IMR-90 (cell line): ENCODE measurements at regions not wholly inside any gene's neighbourhood (a gene's known extent, or its start where the extent isn't known, plus 50 kb on each side); places are given as distances from the start of the nearest gene placed in this dataset.

ENCODE experiments used
- ATAC-seq: fragments of 200-7000 bp; cut with Tn5 transposase; 2 replicates; pipeline ENCODE4 v1.9.1; 2020; ENCODE audit warnings: low read depth, mild to moderate bottlenecking, moderate library complexity
- BruUV-seq: library from RNA; stranded (reverse); fragments of 400-500 nt; replicated peaks from 2 replicates; lab custom pipeline; 2021; lab: Mats Ljungman, UMichigan
- CTCF ChIA-PET: fragments of 300-600 bp; formaldehyde crosslinking; extraction: SDS; loops from one replicate; lab custom pipeline; 2021; ENCODE audit warnings: antibody characterized with exemption; lab: Yijun Ruan, JAX
- POLR2A ChIA-PET: fragments of 300-600 bp; sonication (Branson Sonifier 250); formaldehyde crosslinking; loops from one replicate; lab custom pipeline; 2022; ENCODE audit warnings: antibody characterized with exemption; ENCODE audit not compliant: unreplicated experiment; lab: Charles Lee
- DNase-seq: peaks from one replicate; pipeline ENCODE4 v3.0.0; 2013
- H2AFZ ChIP-seq: replicated peaks from 2 replicates; pipeline ENCODE3; 2013; ENCODE audit warnings: low read length, mild to moderate bottlenecking; ENCODE audit not compliant: poor library complexity
- H2AK5ac ChIP-seq: 2 replicates; pipeline ENCODE4 v1.6.1; 2013; ENCODE audit warnings: low read depth, low read length, inconsistent platforms
- H2AK9ac ChIP-seq: replicated peaks from 2 replicates; pipeline ENCODE3; 2013; ENCODE audit warnings: mild to moderate bottlenecking, low read depth, low read length, moderate library complexity; ENCODE audit not compliant: poor library complexity
- H2BK120ac ChIP-seq: 2 replicates; pipeline ENCODE4 v1.6.1; 2013; ENCODE audit warnings: low read depth, low read length, inconsistent platforms
- H2BK15ac ChIP-seq: 3 replicates; pipeline ENCODE4 v1.6.1; 2013; ENCODE audit warnings: low read depth, low read length, inconsistent platforms
- H2BK20ac ChIP-seq: 2 replicates; pipeline ENCODE4 v1.6.1; 2013; ENCODE audit warnings: low read depth, mild to moderate bottlenecking, inconsistent platforms, low read length, moderate library complexity
- H2BK5ac ChIP-seq: 2 replicates; pipeline ENCODE4 v1.6.1; 2013; ENCODE audit warnings: mild to moderate bottlenecking, low read depth, low read length, inconsistent platforms; ENCODE audit not compliant: poor library complexity, severe bottlenecking
- H3K14ac ChIP-seq: replicated peaks from 2 replicates; pipeline ENCODE4 v1.6.1; 2013; ENCODE audit warnings: low read depth, low read length, inconsistent platforms
- H3K18ac ChIP-seq: 2 replicates; pipeline ENCODE4 v1.6.1; 2013; ENCODE audit warnings: low read depth, low read length, control low read depth
- H3K23ac ChIP-seq: 2 replicates; pipeline ENCODE4 v1.6.1; 2013; ENCODE audit warnings: low read depth, low read length, inconsistent platforms
- H3K27ac ChIP-seq: 2 replicates; pipeline ENCODE4 v1.5.1; 2013; ENCODE audit warnings: mild to moderate bottlenecking, control low read depth, low read length; ENCODE audit not compliant: insufficient read depth
- H3K27me3 ChIP-seq: 2 replicates; pipeline ENCODE4 v1.6.1; 2013; ENCODE audit warnings: low read length; ENCODE audit not compliant: control insufficient read depth, insufficient read depth
- H3K36me3 ChIP-seq: 2 replicates; pipeline ENCODE4 v1.6.1; 2013; ENCODE audit warnings: low read length, mixed read lengths; ENCODE audit not compliant: control insufficient read depth, insufficient read depth
- H3K4ac ChIP-seq: 2 replicates; pipeline ENCODE4 v1.6.1; 2013; ENCODE audit warnings: low read depth, low read length, inconsistent platforms
- H3K4me1 ChIP-seq: 2 replicates; pipeline ENCODE4 v1.6.1; 2013; ENCODE audit warnings: low read length, mixed read lengths; ENCODE audit not compliant: control insufficient read depth, insufficient read depth
- H3K4me2 ChIP-seq: 2 replicates; pipeline ENCODE4 v1.6.1; 2013; ENCODE audit warnings: low read depth, mild to moderate bottlenecking, control low read depth, low read length, moderate library complexity
- H3K4me3 ChIP-seq: 2 replicates; pipeline ENCODE4 v1.5.1; 2013; ENCODE audit warnings: low read depth, mild to moderate bottlenecking, control low read depth, low read length, moderate library complexity; ENCODE audit not compliant: insufficient read depth
- H3K56ac ChIP-seq: 2 replicates; pipeline ENCODE4 v1.6.1; 2013; ENCODE audit warnings: low read length, inconsistent platforms; ENCODE audit not compliant: insufficient read depth; ENCODE audit errors: extremely low read depth
- H3K79me1 ChIP-seq, 2 experiments: 2 replicates each; pipeline ENCODE4 v1.6.1; 2013; ENCODE audit warnings: low read length in 2 of 2, inconsistent platforms in 1 of 2, low read depth in 1 of 2
- H3K9ac ChIP-seq: 2 replicates; pipeline ENCODE4 v1.6.1; 2013; ENCODE audit warnings: low read depth, low read length, control low read depth
- H3K9me1 ChIP-seq: 2 replicates; pipeline ENCODE4 v1.6.1; 2013; ENCODE audit warnings: low read length, inconsistent platforms; ENCODE audit not compliant: insufficient read depth
- H3K9me3 ChIP-seq: 2 replicates; pipeline ENCODE4 v1.6.1; 2013; ENCODE audit warnings: low read length; ENCODE audit not compliant: control insufficient read depth, insufficient read depth
- H4K20me1 ChIP-seq: 2 replicates; pipeline ENCODE4 v1.6.1; 2013; ENCODE audit warnings: low read length, inconsistent platforms; ENCODE audit not compliant: insufficient read depth
- H4K5ac ChIP-seq: 2 replicates; pipeline ENCODE4 v1.6.1; 2013; ENCODE audit warnings: mild to moderate bottlenecking, low read depth, low read length, control low read depth
- H4K8ac ChIP-seq, 2 experiments: 2 replicates each; pipeline ENCODE4 v1.6.1; 2013; ENCODE audit warnings: low read depth in 2 of 2, low read length in 2 of 2, control low read depth in 1 of 2, inconsistent platforms in 1 of 2
- H4K91ac ChIP-seq: 2 replicates; pipeline ENCODE4 v1.6.1; 2013; ENCODE audit warnings: low read depth, low read length, inconsistent platforms; ENCODE audit not compliant: insufficient read depth
- FOS ChIP-seq: fragments of 150-350 bp; IDR thresholded peaks from 2 replicates; pipeline ENCODE4 v1.6.1; 2016; ENCODE audit warnings: low read depth, low read length
- MAZ ChIP-seq: IDR thresholded peaks from 2 replicates; pipeline ENCODE4 v1.6.1; 2012; ENCODE audit warnings: low read depth, mild to moderate bottlenecking, low read length, improper control_type of control experiment, moderate library complexity, borderline replicate concordance
- MXI1 ChIP-seq: IDR thresholded peaks from 2 replicates; pipeline ENCODE4 v1.6.1; 2012; ENCODE audit warnings: low read depth, mild to moderate bottlenecking, low read length, moderate library complexity, borderline replicate concordance
- RCOR1 ChIP-seq: IDR thresholded peaks from 2 replicates; pipeline ENCODE4 v1.6.1; 2012; ENCODE audit warnings: mild to moderate bottlenecking, low read length, improper control_type of control experiment; ENCODE audit not compliant: insufficient replicate concordance
- RFX5 ChIP-seq: IDR thresholded peaks from 2 replicates; pipeline ENCODE4 v1.8.0; 2012; ENCODE audit warnings: low read depth, mild to moderate bottlenecking, low read length, moderate library complexity
- WGBS, 2 experiments: methylation state at CpG; one replicate each; pipeline versions ENCODE4 v1.1.5 to v1.1.7; 2013; ENCODE audit warnings: missing lambda C conversion rate in 2 of 2; ENCODE audit not compliant: insufficient read length in 1 of 2; ENCODE audit errors: extremely low coverage in 2 of 2; 5-methylcytosine and 5-hydroxymethylcytosine counted together
- dilution Hi-C: fragments of 300-500 bp; cut with HindIII; formaldehyde crosslinking; loops from one replicate; pipeline ENCODE4 v1.14.3; 2018; ENCODE audit warnings: low sequenced_read_pairs; ENCODE audit not compliant: unreplicated experiment
- in situ Hi-C: fragments of 300-500 bp; cut with MboI; formaldehyde crosslinking; loops from 3 replicates; pipeline ENCODE4 v1.14.3; 2019; ENCODE audit warnings: low sequenced_read_pairs, inconsistent platforms, mixed read lengths
- intact Hi-C: fragments of 100-400 bp; cut with micrococcal nuclease; formaldehyde crosslinking; loops from 2 replicates; pipeline ENCODE4 v1.10.0; 2022
- TF ChIP-seq, protein P1 (sequence below): fragments of 150-350 bp; IDR thresholded peaks from 2 replicates; pipeline ENCODE4 v1.6.1; 2017; ENCODE audit warnings: mild to moderate bottlenecking, antibody characterized with exemption, low read length, low read depth

DNA sequence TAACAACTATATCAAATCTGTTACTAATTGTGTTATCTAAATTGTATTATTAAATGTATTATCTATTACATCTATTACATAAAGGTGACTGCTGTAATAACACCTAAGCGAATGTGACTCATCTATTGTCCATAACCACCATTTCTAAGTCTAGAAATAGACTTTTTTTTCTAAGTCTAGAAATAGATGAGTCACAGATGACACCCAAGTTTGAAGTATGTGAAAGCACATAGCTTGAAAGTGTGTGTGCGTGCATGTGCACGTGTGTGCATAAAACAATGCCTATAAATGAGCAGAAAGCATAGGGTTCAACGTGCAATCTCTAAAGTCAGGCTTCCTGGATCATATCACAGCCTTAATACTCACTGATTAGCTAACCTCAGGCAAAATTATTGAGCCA, 451.3 kb upstream of the USP15 start:
- H3K36me3 ChIP-seq, result no peaks in the 10 kb centered on the region
- H3K4me1 ChIP-seq, result no peaks in the 10 kb centered on the region
- no peaks in the 10 kb centered on the region for H4K20me1 ChIP-seq
- no peak overlapping the region for H3K18ac ChIP-seq
- H3K9me1 ChIP-seq, result no peaks in the 10 kb centered on the region
- no peak overlapping the region for H3K23ac ChIP-seq
- no peak overlapping the region for H2BK5ac ChIP-seq
- ChIA-PET CTCF (no interaction called here), POLR2A (no interaction called here)
- no peak overlapping the region for H2AK9ac ChIP-seq
- H2BK120ac ChIP-seq, result no peak overlapping the region
- no CpG with 5 or more reads among the region's 4 CpGs for WGBS, 2 experiments
- H3K9me3 ChIP-seq, result peaks cover 3% of the 10 kb centered on the region; the same call in 1 of the 2 replicates
- in situ Hi-C loops (no loop called here), dilution Hi-C loops (no loop called here), intact Hi-C loops (no loop called here)
- H4K8ac ChIP-seq, result no peak overlapping the region
- no peak overlapping the region for H2BK20ac ChIP-seq
- H2BK15ac ChIP-seq, result no peak overlapping the region
- H4K91ac ChIP-seq, result no peak overlapping the region
- no peak for ATAC-seq
- no peaks in the 10 kb centered on the region for H3K79me1 ChIP-seq
- H3K27me3 ChIP-seq, result no peaks in the 10 kb centered on the region
- no peak overlapping the region for H3K9ac ChIP-seq
- H2AFZ ChIP-seq, result no peak overlapping the region
- BruUV-seq, result no TSS peak
- H2AK5ac ChIP-seq, result no peak overlapping the region
- no peak overlapping the region for H3K4ac ChIP-seq
- DNase-seq, result no peak
- no peak overlapping the region for H3K14ac ChIP-seq
- no peak overlapping the region for H3K27ac ChIP-seq
- H4K5ac ChIP-seq, result no peak overlapping the region
- no peak overlapping the region for H3K4me2 ChIP-seq
- H3K4me3 ChIP-seq, result no peak overlapping the region
- TF ChIP-seq MXI1 (no peak), FOS (no peak), MAZ (no peak), RFX5 (no peak), RCOR1 (no peak)
- TF ChIP-seq, protein P1, sequence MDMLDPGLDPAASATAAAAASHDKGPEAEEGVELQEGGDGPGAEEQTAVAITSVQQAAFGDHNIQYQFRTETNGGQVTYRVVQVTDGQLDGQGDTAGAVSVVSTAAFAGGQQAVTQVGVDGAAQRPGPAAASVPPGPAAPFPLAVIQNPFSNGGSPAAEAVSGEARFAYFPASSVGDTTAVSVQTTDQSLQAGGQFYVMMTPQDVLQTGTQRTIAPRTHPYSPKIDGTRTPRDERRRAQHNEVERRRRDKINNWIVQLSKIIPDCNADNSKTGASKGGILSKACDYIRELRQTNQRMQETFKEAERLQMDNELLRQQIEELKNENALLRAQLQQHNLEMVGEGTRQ, result no peak
- H3K56ac ChIP-seq, result no peak overlapping the region
